Stimulated activated CD8-positive, alpha-beta memory T cell treated with anti-CD3 and anti-CD28 coated beads, Interleukin-4, amount 100 ng/mL, for 4 hours (primary cell): ENCODE measurements at regions not wholly inside any gene's neighbourhood (a gene's known extent, or its start where the extent isn't known, plus 50 kb on each side); places are given as distances from the start of the nearest gene placed in this dataset.
"Not testable (repeated sequence)": the region's sequence is repeated elsewhere in the genome, so short reads cannot be mapped to it uniquely, and the experiment has no call there.

Experiments used
- DNase-seq, 2 donors: peaks; one replicate each; pipeline ENCODE4 v3.0.0-alpha.2; 2020; ENCODE audit warnings: low read depth in 2 of 2, low spot score in 1 of 2

DNA sequence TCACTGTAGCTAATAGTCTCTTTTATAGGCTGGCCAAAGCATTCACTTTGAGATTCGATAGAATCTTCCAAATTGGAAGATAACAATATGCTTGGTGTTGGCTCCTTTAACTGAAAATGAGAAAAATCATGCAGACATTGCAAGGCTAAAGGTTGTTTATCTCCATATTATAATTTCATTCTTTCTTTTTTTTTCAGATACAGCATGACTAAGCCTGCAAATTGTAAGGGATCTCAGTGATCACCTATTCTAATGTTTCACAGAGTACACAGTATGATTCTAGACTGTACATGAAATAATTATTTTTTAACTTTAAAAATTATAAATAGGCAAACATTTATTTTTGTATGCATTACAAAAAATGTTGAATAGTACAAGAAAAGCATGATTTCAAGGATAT, 451.7 kb upstream of the DDI1 start:
- DNase-seq = no peak

DNA sequence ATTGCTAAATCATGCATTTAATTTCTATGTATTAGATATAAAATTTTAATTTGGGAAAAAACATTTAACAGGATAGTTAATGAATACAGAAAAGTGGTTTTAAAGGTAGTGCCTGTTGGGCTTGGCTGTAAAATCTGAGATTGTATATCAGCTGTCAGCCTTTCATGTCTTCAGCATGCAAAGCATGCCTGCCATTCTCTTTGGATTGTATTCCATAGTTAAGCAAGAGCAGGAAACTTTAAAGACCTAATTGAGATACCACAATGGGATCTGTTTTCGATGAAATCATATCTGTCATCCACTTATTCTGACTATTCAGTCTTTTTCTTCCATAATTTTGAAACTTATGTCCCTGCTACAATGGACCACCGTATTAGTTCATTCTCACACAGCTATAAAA, 451.0 kb upstream of the DDI1 start:
- no peak for DNase-seq

DNA sequence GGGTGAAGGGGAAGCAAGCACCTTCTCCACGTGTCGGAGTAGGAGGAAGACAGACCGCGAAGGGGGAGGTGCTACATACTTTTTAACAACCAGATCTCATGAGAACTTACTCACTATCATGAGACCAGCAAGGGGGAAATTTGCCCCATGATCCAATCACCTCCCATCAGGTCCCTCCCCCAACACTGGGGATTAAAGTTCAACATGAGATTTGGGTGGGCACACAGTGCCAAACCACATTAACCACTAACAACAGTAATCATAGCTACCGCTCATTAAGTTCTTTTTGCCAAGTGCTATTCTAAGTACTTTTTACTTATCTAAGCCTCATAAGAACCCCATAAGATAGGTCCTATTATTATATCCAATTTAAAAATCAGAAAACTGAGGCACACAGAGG, 450.5 kb upstream of the DDI1 start:
- DNase-seq = no peak

DNA sequence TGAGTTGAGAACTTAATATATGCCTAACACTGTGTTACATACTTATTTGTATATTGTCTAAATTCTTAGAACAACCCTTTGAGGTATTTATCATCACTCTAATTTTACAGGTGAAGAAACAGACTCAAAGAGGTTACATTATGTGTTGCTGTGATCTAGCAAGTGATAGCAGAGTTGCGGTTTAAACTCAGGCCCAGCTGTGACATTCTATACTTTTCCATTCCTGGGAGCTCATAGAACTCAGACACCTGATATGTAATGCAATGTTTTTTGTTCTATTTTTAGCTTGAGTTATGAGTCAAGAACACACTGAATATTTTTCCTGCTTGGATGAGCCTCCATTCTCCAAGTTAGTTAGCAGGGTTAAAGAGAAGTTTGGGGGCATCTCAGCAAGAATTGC, 449.7 kb upstream of the DDI1 start:
- DNase-seq = no peak

DNA sequence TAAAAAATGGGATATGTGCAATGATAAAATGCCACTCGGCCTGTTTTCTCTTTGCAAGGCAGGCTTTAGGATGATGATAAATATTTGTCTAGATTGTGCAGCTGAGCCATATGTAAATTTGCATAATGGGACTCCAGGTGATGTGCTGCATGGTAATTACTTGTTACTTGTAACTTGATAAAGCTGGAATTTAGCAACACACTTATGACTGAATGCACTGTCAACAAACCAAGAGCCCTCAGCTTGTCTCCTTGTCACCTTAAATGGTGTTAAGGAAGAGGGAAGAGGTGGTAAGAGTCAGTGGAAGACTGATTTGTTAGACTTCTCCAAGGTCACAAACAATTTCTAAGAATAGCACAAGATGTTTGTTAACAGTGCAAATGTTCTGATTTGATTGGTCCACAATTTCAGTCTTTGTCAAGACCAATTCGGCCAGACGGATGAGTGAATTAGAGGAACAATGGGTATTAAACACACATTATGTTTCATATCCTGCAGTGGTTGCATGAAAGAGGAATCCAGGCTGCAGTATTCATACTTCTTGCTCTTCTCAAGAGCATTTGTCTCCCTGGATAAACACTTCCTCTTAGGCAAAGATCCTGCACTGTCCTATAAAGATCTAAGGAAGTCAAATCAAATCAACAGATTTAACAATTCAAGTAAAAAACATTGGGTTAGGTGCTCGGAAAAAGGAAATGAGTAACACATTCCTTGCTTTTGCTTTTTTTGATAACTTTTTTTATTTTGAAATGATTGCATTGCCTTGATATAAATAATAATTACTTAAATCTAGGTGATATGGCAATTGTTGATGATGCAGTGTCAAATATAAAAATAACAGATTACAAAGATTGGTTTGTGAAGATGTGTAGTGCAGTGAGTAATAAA, 448.3 kb upstream of the DDI1 start:
- no peak for DNase-seq

DNA sequence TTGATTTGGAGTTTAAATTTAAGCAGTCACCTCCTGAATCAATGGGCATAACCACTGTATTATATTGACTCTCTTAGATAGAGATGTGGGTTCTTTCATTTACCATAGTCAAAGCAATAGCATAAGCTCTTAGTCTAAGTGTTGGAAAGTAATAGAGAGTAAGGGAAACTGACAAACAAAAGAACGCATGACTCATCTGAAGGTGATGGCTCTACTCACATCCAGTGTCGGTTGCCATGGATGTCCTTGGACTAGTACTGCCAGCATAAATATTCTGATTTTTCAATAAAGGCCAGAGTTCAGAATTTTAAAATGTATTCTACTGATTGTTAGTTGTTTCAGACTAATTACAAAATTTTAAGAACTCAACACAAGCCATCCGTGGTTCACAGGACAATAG, 444.9 kb upstream of the DDI1 start:
- DNase-seq = no peak

DNA sequence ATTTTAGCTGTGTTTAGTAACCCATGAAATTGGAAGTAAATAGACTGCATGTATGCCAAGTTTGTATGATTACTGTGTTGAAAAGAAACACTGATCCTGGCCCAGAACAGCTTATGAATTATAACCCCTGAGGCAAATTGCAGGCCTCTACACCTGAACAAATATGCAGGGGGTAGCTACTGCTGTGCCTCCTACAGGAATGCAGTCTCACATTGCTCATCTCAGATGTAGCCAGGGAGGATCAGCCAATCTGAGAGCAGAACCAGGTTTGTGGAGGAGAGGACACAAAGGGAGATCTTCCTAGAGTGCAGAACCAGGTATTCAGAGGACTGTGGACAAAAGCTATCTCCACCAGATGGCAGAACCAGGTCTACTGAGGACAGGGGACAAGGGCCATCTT, 442.2 kb upstream of the DDI1 start:
- no peak for DNase-seq

DNA sequence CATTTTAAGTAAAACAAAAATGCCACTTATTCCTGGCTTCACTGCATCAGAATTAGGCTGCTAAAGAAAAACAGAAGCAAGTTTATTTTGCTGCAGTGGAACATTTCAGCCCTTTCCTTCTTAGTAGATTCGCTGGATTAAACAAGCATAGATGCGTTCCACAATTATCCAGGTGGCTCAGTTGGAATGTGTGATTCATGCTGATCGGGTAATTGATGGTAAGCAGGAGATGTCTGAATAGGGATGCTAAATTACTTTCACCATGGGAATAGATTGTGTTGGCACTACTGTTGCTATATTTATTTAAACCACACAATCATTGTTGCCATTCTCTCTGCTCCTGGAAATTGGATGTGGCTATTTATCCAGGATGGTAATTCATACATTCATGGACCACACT, 440.1 kb upstream of the DDI1 start:
- no peak for DNase-seq

DNA sequence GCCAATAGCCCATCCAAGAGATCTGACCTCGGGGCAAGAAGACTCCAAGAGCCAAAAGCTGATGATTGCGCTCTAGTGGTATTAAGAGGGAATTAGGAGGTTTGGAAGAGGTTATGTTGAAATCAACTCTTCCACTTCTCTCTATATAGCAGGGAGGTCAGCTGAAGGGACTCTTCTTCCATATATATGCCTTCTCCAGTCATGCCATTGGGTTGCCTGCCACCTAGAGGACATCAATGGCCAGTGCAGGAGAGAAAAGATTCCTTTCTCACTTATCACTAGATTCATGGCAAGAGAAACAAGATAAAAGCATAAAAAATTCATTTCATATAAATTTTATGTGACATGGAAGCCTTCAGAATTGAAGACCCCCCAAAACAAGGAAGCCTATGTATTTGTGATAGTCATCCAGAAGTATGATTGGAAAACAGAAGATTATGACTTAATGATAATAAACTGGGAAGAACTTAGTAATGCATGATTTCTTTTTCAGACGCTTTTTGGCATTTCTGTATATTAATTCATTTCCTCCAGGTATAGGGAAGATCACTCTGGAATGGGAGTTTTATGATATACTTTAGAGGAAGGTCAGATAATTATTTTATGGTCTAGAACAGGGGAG, 435.1 kb upstream of the DDI1 start:
- no peak for DNase-seq

DNA sequence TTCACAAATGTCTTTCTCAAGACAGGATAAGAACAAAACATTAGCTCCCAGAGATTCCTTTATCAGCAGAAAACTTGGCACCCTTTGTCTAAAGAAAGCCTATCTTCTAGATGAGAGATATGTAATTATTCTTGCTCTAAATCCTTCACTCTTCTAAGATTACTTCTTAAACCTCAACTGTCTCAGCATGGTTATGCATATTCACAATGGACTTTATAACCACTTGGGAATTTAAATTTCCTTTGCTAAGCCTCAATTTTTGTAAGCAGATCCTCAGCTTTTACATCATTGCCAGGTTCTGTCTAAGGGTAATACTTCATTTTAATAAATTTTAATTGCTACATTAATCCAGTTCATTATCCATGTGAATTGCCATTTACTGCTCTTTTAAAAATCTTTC, 433.6 kb upstream of the DDI1 start:
- no peak for DNase-seq

DNA sequence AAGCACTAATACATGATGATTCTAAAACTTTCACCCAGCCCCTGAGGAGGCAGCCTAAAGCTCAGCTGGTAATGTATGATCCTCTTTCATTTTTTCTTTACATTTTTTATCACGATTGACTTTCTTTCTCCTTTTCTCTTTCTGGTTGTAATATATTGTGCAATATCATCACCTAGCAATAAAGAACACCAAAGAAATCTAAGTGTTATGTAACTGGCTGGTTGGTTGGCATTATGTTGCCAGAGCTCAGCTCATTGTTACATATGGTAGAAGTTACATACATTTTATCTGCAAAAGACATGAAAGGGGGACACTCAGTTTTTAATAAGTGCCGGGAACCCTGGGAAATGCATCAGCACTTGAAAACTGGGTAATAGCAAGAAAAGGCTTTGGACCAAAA, 432.1 kb upstream of the DDI1 start:
- no peak for DNase-seq

DNA sequence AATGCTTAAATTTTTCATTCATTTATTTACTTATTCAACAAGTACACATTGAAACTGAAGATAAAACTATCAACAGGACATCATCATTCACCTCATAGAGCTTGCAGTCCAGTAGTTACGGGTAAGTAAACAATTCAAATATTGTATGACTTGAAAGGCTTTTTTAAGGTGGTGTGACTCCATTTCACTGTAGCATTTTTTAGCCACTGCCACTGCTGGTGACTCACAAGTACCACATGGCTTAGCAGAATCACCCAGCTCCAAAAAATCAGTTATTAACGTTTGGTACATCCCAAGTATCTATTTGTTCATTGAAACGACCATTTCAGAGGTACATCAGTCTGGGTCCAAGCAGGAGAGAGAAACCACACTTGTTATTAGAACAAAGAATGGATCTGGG, 427.9 kb upstream of the DDI1 start:
- DNase-seq = no peak

DNA sequence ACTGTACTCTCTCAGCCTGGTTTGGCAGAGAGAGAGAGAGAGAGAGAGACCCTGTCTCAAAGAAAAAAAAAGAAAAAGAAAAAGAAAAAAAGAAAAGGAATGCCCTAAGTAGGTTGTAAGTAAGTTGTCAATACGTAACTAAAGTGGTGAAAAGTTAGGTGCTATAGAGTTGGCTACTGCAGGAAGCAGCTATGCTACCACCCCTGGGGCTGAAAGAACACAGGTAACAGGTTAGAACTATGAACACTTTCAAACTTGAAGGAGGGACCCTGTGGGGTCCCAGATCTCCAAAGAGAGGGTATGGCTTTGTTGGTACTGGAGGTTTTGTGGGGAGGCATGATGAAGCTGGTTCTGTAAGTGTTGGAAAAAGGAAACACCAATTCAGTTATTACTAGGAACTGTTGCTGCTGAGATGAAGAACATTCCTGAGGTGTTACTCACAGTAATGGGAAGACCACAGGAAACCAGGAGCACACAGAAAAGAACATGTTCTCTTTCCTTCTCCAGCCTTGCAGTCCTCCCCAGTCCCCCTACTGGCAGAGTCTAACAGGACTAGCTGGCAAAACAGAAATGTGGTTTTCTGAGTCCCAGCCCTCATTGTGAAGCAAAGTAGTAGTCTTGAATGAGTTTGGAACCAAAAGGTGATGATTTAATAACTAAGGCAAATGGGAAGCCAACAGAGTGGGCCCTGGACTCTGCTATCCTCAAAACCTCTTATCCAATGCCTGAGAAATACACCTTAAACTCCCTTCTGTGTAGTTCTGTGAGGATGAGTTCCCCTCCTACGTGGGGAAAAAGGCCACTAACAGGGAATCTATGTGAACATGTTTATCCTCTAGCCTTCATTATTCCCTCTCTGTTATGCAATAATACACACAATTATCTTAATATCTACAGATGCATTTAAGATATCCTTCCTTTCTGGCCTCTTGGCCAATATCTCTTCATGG, 427.0 kb upstream of the DDI1 start:
- no peak for DNase-seq

DNA sequence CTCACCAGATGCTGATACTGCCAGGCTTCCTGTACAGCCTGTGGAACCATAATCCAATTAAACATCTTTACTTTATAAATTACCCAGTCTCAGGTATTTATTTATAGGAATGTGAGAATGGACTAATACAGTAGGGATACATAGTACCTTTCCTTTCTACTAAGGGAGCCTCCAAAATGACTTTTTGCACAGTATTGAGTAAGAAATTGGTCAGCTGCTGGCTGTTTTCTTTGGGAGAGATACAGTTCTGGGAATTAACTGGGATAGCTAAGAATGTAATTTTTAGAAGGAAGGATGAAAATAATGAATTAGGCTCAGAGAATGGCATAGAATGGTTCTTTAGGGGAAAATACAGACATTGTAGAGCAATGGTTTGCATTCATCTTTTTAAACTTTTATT, 426.0 kb upstream of the DDI1 start:
- DNase-seq = no peak

DNA sequence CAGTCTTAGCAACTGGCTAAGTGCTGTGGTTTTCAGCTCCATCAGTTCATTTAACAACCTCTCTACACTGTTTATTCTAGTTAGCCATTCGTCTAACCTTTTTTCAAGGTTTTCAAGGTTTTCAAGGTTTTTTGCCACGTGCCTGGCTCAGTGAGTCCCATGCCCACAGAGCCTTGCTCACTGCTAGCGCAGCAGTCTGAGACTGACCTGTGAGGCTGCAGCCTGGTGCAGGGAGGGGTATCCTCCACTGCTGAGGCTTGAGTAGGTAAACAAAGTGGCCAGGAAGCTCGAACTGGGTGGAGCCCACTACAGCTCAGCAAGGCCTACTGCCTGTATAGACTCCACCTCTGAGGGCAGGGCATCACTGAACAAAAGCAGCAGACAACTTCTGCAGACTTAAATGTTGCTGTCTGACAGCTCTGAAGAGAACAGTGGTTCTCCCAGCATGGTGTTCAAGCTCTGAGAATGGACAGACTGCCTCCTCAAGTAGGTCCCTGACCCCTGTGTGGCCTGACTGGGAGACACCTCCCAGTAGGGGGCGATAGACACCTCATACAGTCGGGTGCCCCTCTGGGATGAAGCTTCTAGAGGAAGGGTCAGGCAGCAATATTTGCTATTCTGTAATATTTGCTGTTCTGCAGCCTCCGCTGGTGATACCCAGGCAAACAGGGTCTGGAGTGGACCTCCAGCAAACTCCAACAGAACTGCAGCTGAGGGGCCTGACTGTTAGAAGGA, 424.7 kb upstream of the DDI1 start:
- not testable (repeated sequence) for DNase-seq

DNA sequence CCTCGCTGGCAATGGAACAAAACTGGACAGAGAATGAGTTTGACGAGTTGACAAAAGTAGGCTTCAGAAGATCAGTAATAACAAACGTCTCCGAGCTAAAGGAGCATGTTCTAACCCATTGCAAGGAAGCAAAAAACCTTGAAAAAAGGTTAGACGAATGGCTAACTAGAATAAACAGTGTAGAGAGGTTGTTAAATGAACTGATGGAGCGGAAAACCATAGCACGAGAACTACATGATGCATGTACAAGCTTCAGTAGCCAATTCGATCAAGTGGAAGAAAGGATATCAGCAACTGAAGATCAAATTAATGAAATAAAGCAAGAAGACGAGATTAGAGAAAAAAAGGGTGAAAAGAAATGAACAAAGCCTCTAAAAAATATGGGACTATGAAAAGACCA, 424.0 kb upstream of the DDI1 start:
- DNase-seq = not testable (repeated sequence)

DNA sequence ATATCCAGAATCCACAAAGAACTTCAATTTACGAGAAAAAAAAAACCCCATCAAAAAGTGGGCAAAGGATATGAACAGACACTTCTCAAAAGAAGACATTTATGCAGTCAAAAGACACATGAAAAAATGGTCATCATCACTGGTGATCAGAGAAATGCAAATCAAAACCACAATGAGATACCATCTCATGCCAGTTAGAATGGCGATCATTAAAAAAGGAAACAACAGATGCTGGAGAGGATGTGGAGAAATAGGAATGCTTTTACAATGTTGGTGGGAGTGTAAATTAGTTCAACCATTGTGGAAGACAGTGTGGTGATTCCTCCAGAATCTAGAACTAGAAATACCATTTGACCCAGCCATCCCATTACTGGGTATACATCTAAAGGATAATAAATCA, 419.9 kb upstream of the DDI1 start:
- DNase-seq = not testable (repeated sequence)

DNA sequence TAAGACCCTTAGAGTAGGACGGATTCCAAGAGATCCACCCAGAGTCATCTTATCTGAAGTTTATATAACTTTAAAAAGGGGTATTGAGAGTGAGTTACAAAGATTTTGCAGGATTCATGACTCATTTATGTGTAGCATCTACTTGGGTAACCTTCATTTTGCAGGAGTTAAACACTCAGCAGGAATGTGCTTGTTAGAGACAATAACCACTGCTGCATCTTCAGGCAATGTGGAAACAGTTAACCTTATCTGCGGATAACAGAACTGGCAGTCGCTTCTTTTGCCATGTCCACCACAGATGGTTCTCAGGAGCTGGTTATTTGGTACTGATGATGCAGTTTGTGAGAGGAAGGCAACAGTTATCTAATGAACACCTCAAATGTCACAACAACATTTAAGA, 417.9 kb upstream of the DDI1 start:
- DNase-seq = no peak

DNA sequence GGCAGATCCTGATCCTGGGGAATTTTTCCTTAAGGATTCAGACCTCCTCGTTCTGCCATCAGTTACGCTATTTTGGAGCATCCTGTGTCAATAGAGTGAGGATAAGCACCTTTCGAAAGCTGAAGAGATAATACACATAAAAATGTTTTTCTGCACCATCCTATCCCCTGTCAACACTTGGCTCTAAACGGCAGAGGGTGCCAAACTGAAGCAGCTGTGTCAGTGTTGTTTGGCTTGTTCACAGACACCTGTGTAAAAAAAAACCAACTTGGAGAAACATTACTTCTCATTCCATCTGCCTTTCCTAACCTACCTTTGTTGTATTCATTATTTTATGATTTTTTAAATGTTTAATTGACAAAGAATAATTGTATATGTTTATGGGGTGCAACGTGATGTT, 417.0 kb upstream of the DDI1 start:
- no peak for DNase-seq

DNA sequence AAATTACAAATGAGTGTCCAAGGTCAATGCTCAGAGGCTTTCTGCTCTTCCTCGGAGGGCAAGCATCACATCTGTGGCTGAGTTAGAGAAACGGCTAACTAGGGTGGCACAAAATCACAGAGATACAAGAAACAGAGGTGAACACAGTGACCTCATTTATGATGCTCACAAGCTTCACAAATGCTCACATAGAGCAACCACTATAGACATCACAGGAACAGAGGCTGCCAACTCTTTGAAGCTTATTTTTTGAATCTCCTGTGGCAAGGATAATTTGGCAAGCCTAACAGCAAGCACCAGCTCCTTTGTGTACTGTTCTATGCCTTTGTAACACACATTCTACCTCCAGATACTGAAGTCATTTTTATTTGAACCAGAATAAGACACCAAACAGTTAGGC, 416.5 kb upstream of the DDI1 start:
- DNase-seq = no peak

DNA sequence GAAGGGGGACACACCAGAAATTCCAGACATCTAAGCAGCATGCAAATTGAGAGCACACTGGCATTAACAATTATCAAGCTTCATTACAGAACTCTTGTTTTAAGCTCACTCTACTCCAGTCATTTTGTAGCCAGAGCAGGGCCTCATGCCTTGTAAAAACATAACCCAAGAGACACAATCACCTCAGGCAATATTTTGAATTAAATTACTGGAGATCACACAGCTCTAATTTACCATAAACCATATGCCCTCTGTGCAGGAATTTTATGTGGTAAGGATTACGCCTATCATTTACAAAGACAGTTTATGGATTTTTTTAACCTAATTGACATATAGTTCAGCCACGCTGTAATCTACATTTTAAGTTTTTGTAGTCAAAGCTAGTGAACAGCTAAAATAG, 414.1 kb upstream of the DDI1 start:
- DNase-seq = no peak
